GM21390 (cell line): ENCODE measurements at regions not wholly inside any gene's neighbourhood (a gene's known extent, or its start where the extent isn't known, plus 50 kb on each side); places are given as distances from the start of the nearest gene placed in this dataset.
A peak's percentile ranks its signal among the peaks of the same experiment; 100 is the strongest.
"Not testable (repeated sequence)": the region's sequence is repeated elsewhere in the genome, so short reads cannot be mapped to it uniquely, and the experiment has no call there.

Source experiments
- ATAC-seq: cut with Tn5 transposase; IDR thresholded peaks from one replicate; pipeline ENCODE4 v1.9.1; 2021; ENCODE audit not compliant: unreplicated experiment

- peak; percentile 97 for ATAC-seq
Measured at GRCh38 chr6:150765067-150765764, 100.3 kb upstream of the MTHFD1L start.

- no peak for ATAC-seq
Measured at GRCh38 chr6:150766201-150766997, 99.1 kb upstream of the MTHFD1L start.

GRCh38 chr6:150767161-150767560 is 98.3 kb upstream of the MTHFD1L start:
- ATAC-seq, result no peak

- no peak for ATAC-seq
Measured at GRCh38 chr6:150767571-150768018, 97.9 kb upstream of the MTHFD1L start.

- ATAC-seq, result no peak
Measured at GRCh38 chr6:150770637-150771036, 94.9 kb upstream of the MTHFD1L start.

GRCh38 chr6:150773969-150774368 is 91.5 kb upstream of the MTHFD1L start:
- ATAC-seq, result no peak

GRCh38 chr6:150775415-150776203 is 89.9 kb upstream of the MTHFD1L start:
- no peak for ATAC-seq

GRCh38 chr6:150777736-150778135 is 87.8 kb upstream of the MTHFD1L start:
- ATAC-seq, result no peak

GRCh38 chr6:150783813-150784212 is 81.7 kb upstream of the MTHFD1L start:
- ATAC-seq, result no peak

- ATAC-seq, result no peak
Measured at GRCh38 chr6:150787429-150787828, 78.1 kb upstream of the MTHFD1L start.

GRCh38 chr6:150788089-150788488 is 77.4 kb upstream of the MTHFD1L start:
- ATAC-seq, result no peak

- ATAC-seq, result not testable (repeated sequence)
Measured at GRCh38 chr6:150789906-150790305, 75.6 kb upstream of the MTHFD1L start.

- no peak for ATAC-seq
Measured at GRCh38 chr6:150791717-150792116, 73.8 kb upstream of the MTHFD1L start.

- ATAC-seq, result no peak
Measured at GRCh38 chr6:150797949-150798348, 67.6 kb upstream of the MTHFD1L start.

GRCh38 chr6:150799276-150799805 is 66.2 kb upstream of the MTHFD1L start:
- no peak for ATAC-seq

- no peak for ATAC-seq
Measured at GRCh38 chr6:150800674-150801314, 64.7 kb upstream of the MTHFD1L start.

GRCh38 chr6:150806790-150807189 is 58.7 kb upstream of the MTHFD1L start:
- ATAC-seq, result no peak

GRCh38 chr6:150813319-150813992 is 52.0 kb upstream of the MTHFD1L start:
- ATAC-seq, result peak; percentile 50

- peak; percentile 53 for ATAC-seq
Measured at GRCh38 chr6:150813993-150814359, 51.5 kb upstream of the MTHFD1L start.
